Transverse colon (tissue), 4 donors: ENCODE measurements at regions not wholly inside any gene's neighbourhood (a gene's known extent, or its start where the extent isn't known, plus 50 kb on each side); places are given as distances from the start of the nearest gene placed in this dataset.

Source experiments
- DNase-seq: peaks from one replicate; pipeline ENCODE4 v3.0.0-alpha.2; 2019
- H3K27ac ChIP-seq, 4 donors: fragments of 200-600 bp; sonication (generic); 2 replicates each; pipeline ENCODE4 v1.5.1; 2016 to 2018; ENCODE audit warnings: inconsistent platforms in 4 of 4
- H3K27me3 ChIP-seq: fragments of 200-600 bp; sonication (generic); 2 replicates; pipeline ENCODE4 v1.5.1; 2017; ENCODE audit warnings: inconsistent platforms
- H3K36me3 ChIP-seq, 4 donors: fragments of 200-600 bp; sonication (generic); 2 replicates each; pipeline ENCODE4 v1.5.1; 2017 to 2019; ENCODE audit warnings: inconsistent platforms in 4 of 4
- H3K4me1 ChIP-seq, 4 donors: fragments of 200-600 bp; sonication (generic); 2 replicates each; pipeline ENCODE4 v1.5.1; 2017 to 2020; ENCODE audit warnings: inconsistent platforms in 4 of 4
- H3K4me3 ChIP-seq, 4 donors: fragments of 200-600 bp; sonication (generic); 1 replicate in 1 of 4; 2 replicates in 3 of 4; pipeline versions ENCODE4 v1.5.1 to v1.6.1; 2017 to 2019; ENCODE audit warnings: inconsistent platforms in 4 of 4
- H3K9me3 ChIP-seq, 2 donors: fragments of 200-600 bp; sonication (generic); 2 replicates each; pipeline ENCODE4 v1.5.1; 2017 to 2019; ENCODE audit warnings: inconsistent platforms in 2 of 2
- CTCF ChIP-seq, 5 experiments: fragments of 200-600 bp in 3 of 5; fragments of 450-650 bp in 2 of 5; sonication (generic) in 3 of 5; IDR thresholded peaks; 1 replicate in 2 of 5; 2 replicates in 3 of 5; pipeline ENCODE4 v1.5.1; 2016 to 2017; ENCODE audit warnings: antibody characterized with exemption in 5 of 5, inconsistent platforms in 3 of 5, mild to moderate bottlenecking in 2 of 5, moderate library complexity in 1 of 5
- EP300 ChIP-seq: sonication (generic); formaldehyde crosslinking; IDR thresholded peaks from one replicate; pipeline ENCODE4 v1.6.1; 2017; ENCODE audit warnings: antibody characterized with exemption, low read depth
- POLR2A ChIP-seq: fragments of 450-650 bp; IDR thresholded peaks from one replicate; pipeline ENCODE4 v1.6.1; 2016; ENCODE audit warnings: antibody characterized with exemption, mild to moderate bottlenecking, moderate library complexity
- POLR2AphosphoS5 ChIP-seq, 3 donors: sonication (generic); formaldehyde crosslinking; IDR thresholded peaks; one replicate each; pipeline ENCODE4 v1.6.1; 2016; ENCODE audit warnings: antibody characterized with exemption in 3 of 3
- WGBS, 2 donors: methylation state at CpG; one replicate each; pipeline ENCODE4 v1.1.5; 2018; ENCODE audit warnings: low coverage in 1 of 2; 5-methylcytosine and 5-hydroxymethylcytosine counted together
- in situ Hi-C, 4 donors: fragments of 200-750 bp; cut with MboI; loops; one replicate each; pipeline versions ENCODE4 v1.15.0 to v1.15.1; 2017; ENCODE audit warnings: low sequenced_read_pairs in 3 of 4, low pct_ligation_motif_present in 1 of 4, low pct_unique_long_range_greater_than_20kb in 1 of 4
- intact Hi-C: fragments of 100-400 bp; cut with DNase I; formaldehyde crosslinking; loops from one replicate; pipeline ENCODE4 v1.15.1; 2023; ENCODE audit warnings: low total_unique reads

GRCh38 chr19:28453420-28453819 lies 759.5 kb downstream of the UQCRFS1 start:
- in situ Hi-C loops = loop anchor here (25.0 kb wide), 3 partner anchors 184 to 434 kb away; no protein-coding TSS in a partner anchor
- DNase-seq = no peak
- H3K27ac ChIP-seq = no peak overlapping the region
- H3K4me1 ChIP-seq = peaks cover 0 to 8% (median 0%) of the 10 kb centered on the region in 4 donors
- no peak for TF ChIP-seq POLR2A
- TF ChIP-seq EP300 = no peak
- no peak for TF ChIP-seq POLR2AphosphoS5 (IDR thresholded peaks at IDR 0.05)
- no peak for TF ChIP-seq CTCF (IDR thresholded peaks at IDR 0.05)
- no peaks in the 10 kb centered on the region for H3K27me3 ChIP-seq
- no peaks in the 10 kb centered on the region for H3K9me3 ChIP-seq
- H3K4me3 ChIP-seq = no peak overlapping the region
- 92 to 96% methylated on average over 9 of the region's 9 CpGs for WGBS, 2 donors
- intact Hi-C loops = no loop called here
- no peaks in the 10 kb centered on the region for H3K36me3 ChIP-seq

GRCh38 chr19:28449803-28450202 lies 763.1 kb downstream of the UQCRFS1 start:
- WGBS, 2 donors = 50 to 59% methylated on average over 1 of the region's 1 CpG
- Histone ChIP-seq H3K27ac (no peak overlapping the region), H3K27me3 (no peaks in the 10 kb centered on the region), H3K9me3 (no peaks in the 10 kb centered on the region), H3K36me3 (no peaks in the 10 kb centered on the region), H3K4me3 (no peak overlapping the region), H3K4me1 (peaks cover 0 to 14% (median 0%) of the 10 kb centered on the region in 4 donors)
- in situ Hi-C loops (loop anchor here (25.0 kb wide), 3 partner anchors 187 to 437 kb away; no protein-coding TSS in a partner anchor), intact Hi-C loops (no loop called here)
- TF ChIP-seq EP300 (no peak), CTCF (IDR thresholded peaks at IDR 0.05) (no peak), POLR2AphosphoS5 (IDR thresholded peaks at IDR 0.05) (no peak), POLR2A (no peak)
- DNase-seq = no peak

GRCh38 chr19:28446511-28446910 lies 766.4 kb downstream of the UQCRFS1 start:
- WGBS, 2 donors = 89 to 96% methylated on average over 7 to 12 of the region's 12 CpGs
- no peaks in the 10 kb centered on the region for H3K36me3 ChIP-seq
- H3K4me1 ChIP-seq = peaks cover 0 to 21% (median 0%) of the 10 kb centered on the region in 4 donors
- in situ Hi-C loops = no loop called here
- H3K4me3 ChIP-seq = no peak overlapping the region
- H3K27ac ChIP-seq = no peak overlapping the region
- intact Hi-C loops = no loop called here
- no peaks in the 10 kb centered on the region for H3K27me3 ChIP-seq
- no peaks in the 10 kb centered on the region for H3K9me3 ChIP-seq
- no peak for DNase-seq
- no peak for TF ChIP-seq CTCF (IDR thresholded peaks at IDR 0.05)
- TF ChIP-seq POLR2AphosphoS5 (IDR thresholded peaks at IDR 0.05) = no peak
- no peak for TF ChIP-seq EP300
- TF ChIP-seq POLR2A = no peak

GRCh38 chr19:28445826-28446225 lies 767.1 kb downstream of the UQCRFS1 start:
- intact Hi-C loops = no loop called here
- WGBS, 2 donors = 81 to 100% methylated on average over 2 to 11 of the region's 11 CpGs
- in situ Hi-C loops = no loop called here

More at GRCh38 chr19:28445826-28446225, 767.1 kb downstream of the UQCRFS1 start:
- Histone ChIP-seq H3K27ac (no peak overlapping the region), H3K4me3 (no peak overlapping the region), H3K36me3 (no peaks in the 10 kb centered on the region), H3K9me3 (no peaks in the 10 kb centered on the region), H3K4me1 (peaks cover 0 to 21% (median 0%) of the 10 kb centered on the region in 4 donors), H3K27me3 (no peaks in the 10 kb centered on the region)
- no peak for DNase-seq
- TF ChIP-seq CTCF (IDR thresholded peaks at IDR 0.05) (no peak), POLR2A (no peak), POLR2AphosphoS5 (IDR thresholded peaks at IDR 0.05) (no peak), EP300 (no peak)
